MG63 (cell line): ENCODE measurements at regions not wholly inside any gene's neighbourhood (a gene's known extent, or its start where the extent isn't known, plus 50 kb on each side); places are given as distances from the start of the nearest gene placed in this dataset.

Experiments
- DNase-seq: peaks from one replicate; pipeline ENCODE4 v3.0.0-alpha.2; 2020
- H3K27me3 ChIP-seq: fragments of 250-450 bp; sonication (Bioruptor Pico); 2 replicates; pipeline ENCODE4 v1.5.1; 2020; ENCODE audit warnings: mild to moderate bottlenecking, moderate library complexity
- H3K36me3 ChIP-seq: fragments of 250-450 bp; sonication (Bioruptor Pico); 2 replicates; pipeline ENCODE4 v1.5.1; 2020; ENCODE audit warnings: mild to moderate bottlenecking, moderate library complexity
- H3K4me3 ChIP-seq: fragments of 250-450 bp; sonication (Bioruptor Pico); 2 replicates; pipeline ENCODE4 v1.5.1; 2020; ENCODE audit warnings: mild to moderate bottlenecking, moderate library complexity
- H3K9me3 ChIP-seq: fragments of 250-450 bp; sonication (Bioruptor Pico); 2 replicates; pipeline ENCODE4 v1.5.1; 2020; ENCODE audit warnings: mild to moderate bottlenecking, moderate library complexity

GRCh38 chr5:174344335-174344734 is 298.8 kb downstream of the NSG2 start:
- no peaks in the 10 kb centered on the region for H3K27me3 ChIP-seq
- no peaks in the 10 kb centered on the region for H3K36me3 ChIP-seq
- no peaks in the 10 kb centered on the region for H3K9me3 ChIP-seq
- no peak overlapping the region for H3K4me3 ChIP-seq
- no peak for DNase-seq

- Histone ChIP-seq H3K9me3 (peaks cover 2% of the 10 kb centered on the region; the same call in 1 of the 2 replicates), H3K27me3 (no peaks in the 10 kb centered on the region), H3K4me3 (no peak overlapping the region), H3K36me3 (no peaks in the 10 kb centered on the region)
- no peak for DNase-seq
These were observed 301.7 kb downstream of the NSG2 start for GRCh38 chr5:174347183-174347582.

- peaks cover 2% of the 10 kb centered on the region; the same call in 1 of the 2 replicates for H3K9me3 ChIP-seq
- peak; percentile 60 for DNase-seq
- no peaks in the 10 kb centered on the region for H3K27me3 ChIP-seq
- H3K4me3 ChIP-seq: no peak overlapping the region
- no peaks in the 10 kb centered on the region for H3K36me3 ChIP-seq
These were observed 302.9 kb downstream of the NSG2 start for GRCh38 chr5:174348311-174348981.

GRCh38 chr5:174352681-174353080 is 307.2 kb downstream of the NSG2 start:
- peaks cover 2% of the 10 kb centered on the region; the same call in 1 of the 2 replicates for H3K9me3 ChIP-seq
- H3K4me3 ChIP-seq: no peak overlapping the region
- no peaks in the 10 kb centered on the region; the same call in 1 of the 2 replicates for H3K36me3 ChIP-seq
- H3K27me3 ChIP-seq: no peaks in the 10 kb centered on the region
- no peak for DNase-seq

- peak; percentile 55 for DNase-seq
These were observed 309.1 kb downstream of the NSG2 start for GRCh38 chr5:174354571-174354970.

GRCh38 chr5:174355208-174355612 is 309.7 kb downstream of the NSG2 start:
- H3K36me3 ChIP-seq: no peaks in the 10 kb centered on the region; the same call in 1 of the 2 replicates
- H3K9me3 ChIP-seq: peaks cover 2% of the 10 kb centered on the region; the same call in 1 of the 2 replicates
- H3K4me3 ChIP-seq: no peak overlapping the region
- H3K27me3 ChIP-seq: no peaks in the 10 kb centered on the region
- DNase-seq: peak; percentile 79

More at GRCh38 chr5:174354571-174354970, 309.1 kb downstream of the NSG2 start:
- Histone ChIP-seq H3K9me3 (peaks cover 2% of the 10 kb centered on the region; the same call in 1 of the 2 replicates), H3K4me3 (no peak overlapping the region), H3K27me3 (no peaks in the 10 kb centered on the region), H3K36me3 (no peaks in the 10 kb centered on the region; the same call in 1 of the 2 replicates)

- DNase-seq: peak; percentile 51
- no peak overlapping the region for H3K4me3 ChIP-seq
- peaks cover 2% of the 10 kb centered on the region; the same call in 1 of the 2 replicates for H3K9me3 ChIP-seq
- no peaks in the 10 kb centered on the region; the same call in 1 of the 2 replicates for H3K36me3 ChIP-seq
- no peaks in the 10 kb centered on the region for H3K27me3 ChIP-seq
These were observed 310.5 kb downstream of the NSG2 start for GRCh38 chr5:174355995-174356394.

- Histone ChIP-seq H3K4me3 (no peak overlapping the region), H3K27me3 (no peaks in the 10 kb centered on the region)
These were observed 311.0 kb downstream of the NSG2 start for GRCh38 chr5:174356536-174356935.

GRCh38 chr5:174358276-174358675 is 312.8 kb downstream of the NSG2 start:
- H3K4me3 ChIP-seq: no peak overlapping the region
- H3K9me3 ChIP-seq: peaks cover 6% of the 10 kb centered on the region; the same call in 1 of the 2 replicates
- no peak for DNase-seq
- H3K27me3 ChIP-seq: no peaks in the 10 kb centered on the region
- H3K36me3 ChIP-seq: no peaks in the 10 kb centered on the region; the same call in 1 of the 2 replicates

More at GRCh38 chr5:174356536-174356935, 311.0 kb downstream of the NSG2 start:
- no peaks in the 10 kb centered on the region; the same call in 1 of the 2 replicates for H3K36me3 ChIP-seq
- no peak for DNase-seq
- H3K9me3 ChIP-seq: peaks cover 2% of the 10 kb centered on the region; the same call in 1 of the 2 replicates

- DNase-seq: no peak
- H3K4me3 ChIP-seq: no peak overlapping the region
- H3K9me3 ChIP-seq: peaks cover 6% of the 10 kb centered on the region
- no peaks in the 10 kb centered on the region for H3K27me3 ChIP-seq
- no peaks in the 10 kb centered on the region; the same call in 1 of the 2 replicates for H3K36me3 ChIP-seq
These were observed 313.6 kb downstream of the NSG2 start for GRCh38 chr5:174359071-174359470.

- no peak overlapping the region for H3K4me3 ChIP-seq
- no peak for DNase-seq
- H3K27me3 ChIP-seq: no peaks in the 10 kb centered on the region
- H3K9me3 ChIP-seq: peaks cover 6% of the 10 kb centered on the region
- H3K36me3 ChIP-seq: no peaks in the 10 kb centered on the region; the same call in 1 of the 2 replicates
These were observed 317.0 kb downstream of the NSG2 start for GRCh38 chr5:174362514-174362913.

GRCh38 chr5:174363934-174364333 is 318.4 kb downstream of the NSG2 start:
- Histone ChIP-seq H3K27me3 (no peaks in the 10 kb centered on the region), H3K36me3 (no peaks in the 10 kb centered on the region; the same call in 1 of the 2 replicates), H3K4me3 (no peak overlapping the region), H3K9me3 (peaks cover 6% of the 10 kb centered on the region)
- no peak for DNase-seq

GRCh38 chr5:174364676-174365075 is 319.2 kb downstream of the NSG2 start:
- Histone ChIP-seq H3K9me3 (peaks cover 6% of the 10 kb centered on the region), H3K27me3 (no peaks in the 10 kb centered on the region), H3K4me3 (no peak overlapping the region), H3K36me3 (no peaks in the 10 kb centered on the region; the same call in 1 of the 2 replicates)
- DNase-seq: no peak

- no peak overlapping the region for H3K4me3 ChIP-seq
- no peaks in the 10 kb centered on the region for H3K27me3 ChIP-seq
- H3K36me3 ChIP-seq: no peaks in the 10 kb centered on the region
- peak; percentile 39 for DNase-seq
- H3K9me3 ChIP-seq: no peaks in the 10 kb centered on the region
These were observed 326.1 kb downstream of the NSG2 start for GRCh38 chr5:174371600-174372094.

GRCh38 chr5:174374206-174374605 is 328.7 kb downstream of the NSG2 start:
- Histone ChIP-seq H3K27me3 (no peaks in the 10 kb centered on the region), H3K4me3 (no peak overlapping the region), H3K9me3 (peaks cover 7% of the 10 kb centered on the region), H3K36me3 (0 out of 2 replicates have a peak, but pooled peaks cover 2% of the 10 kb centered on the region)
- DNase-seq: no peak

- Histone ChIP-seq H3K36me3 (0 out of 2 replicates have a peak, but pooled peaks cover 2% of the 10 kb centered on the region), H3K27me3 (no peaks in the 10 kb centered on the region), H3K9me3 (peaks cover 9% of the 10 kb centered on the region), H3K4me3 (no peak overlapping the region)
- DNase-seq: no peak
These were observed 330.6 kb downstream of the NSG2 start for GRCh38 chr5:174376056-174376455.

GRCh38 chr5:174376726-174377373 is 331.3 kb downstream of the NSG2 start:
- Histone ChIP-seq H3K4me3 (no peak overlapping the region), H3K27me3 (no peaks in the 10 kb centered on the region), H3K36me3 (0 out of 2 replicates have a peak, but pooled peaks cover 2% of the 10 kb centered on the region), H3K9me3 (peaks cover 9% of the 10 kb centered on the region)
- DNase-seq: no peak
